Bronchial epithelial cell (primary cell): ENCODE measurements at regions not wholly inside any gene's neighbourhood (a gene's known extent, or its start where the extent isn't known, plus 50 kb on each side); places are given as distances from the start of the nearest gene placed in this dataset.
"Not testable (repeated sequence)": the region's sequence is repeated elsewhere in the genome, so short reads cannot be mapped to it uniquely, and the experiment has no call there.

Experiments used
- DNase-seq: peaks from one replicate; pipeline ENCODE4 v3.0.0-alpha.2; 2010; ENCODE audit warnings: low read depth
- FAIRE-seq: peaks from 2 replicates; lab custom pipeline; 2011; peaks lifted over from hg19 to GRCh38; lab: Jason Lieb, UNC
- H3K27me3 ChIP-seq: 2 replicates; pipeline ENCODE4 v1.5.1; 2011; ENCODE audit warnings: low read length; ENCODE audit not compliant: control insufficient read depth, insufficient read depth
- H3K36me3 ChIP-seq: 2 replicates; pipeline ENCODE4 v1.5.1; 2011; ENCODE audit warnings: low read length; ENCODE audit not compliant: control insufficient read depth, insufficient read depth
- H3K4me3 ChIP-seq: 2 replicates; pipeline ENCODE4 v1.5.1; 2011; ENCODE audit warnings: mild to moderate bottlenecking, low read depth, low read length, control low read depth
- CTCF ChIP-seq: IDR thresholded peaks from 2 replicates; pipeline ENCODE4 v1.5.1; 2011; ENCODE audit warnings: mild to moderate bottlenecking, moderate library complexity, low read length, control low read depth, inconsistent platforms; ENCODE audit not compliant: insufficient read depth, severe bottlenecking

- FAIRE-seq = no peak
These were observed 58.2 kb upstream of the RBM47 start for GRCh38 chr4:40687676-40688389.

GRCh38 chr4:40688446-40689095 is 58.9 kb upstream of the RBM47 start:
- no peak for TF ChIP-seq CTCF
- FAIRE-seq = no peak
- no peak overlapping the region for H3K4me3 ChIP-seq
- no peaks in the 10 kb centered on the region for H3K36me3 ChIP-seq
- H3K27me3 ChIP-seq = no peaks in the 10 kb centered on the region
- DNase-seq = no peak

More at GRCh38 chr4:40687676-40688389, 58.2 kb upstream of the RBM47 start:
- Histone ChIP-seq H3K4me3 (no peak overlapping the region), H3K36me3 (no peaks in the 10 kb centered on the region), H3K27me3 (no peaks in the 10 kb centered on the region)
- no peak for TF ChIP-seq CTCF
- DNase-seq = no peak

- Histone ChIP-seq H3K27me3 (no peaks in the 10 kb centered on the region), H3K36me3 (no peaks in the 10 kb centered on the region), H3K4me3 (no peak overlapping the region)
- no peak for FAIRE-seq
- no peak for DNase-seq
- no peak for TF ChIP-seq CTCF
These were observed 55.8 kb upstream of the NSUN7 start for GRCh38 chr4:40693946-40694345.

- not testable (repeated sequence) for H3K27me3 ChIP-seq
These were observed 52.3 kb upstream of the NSUN7 start for GRCh38 chr4:40697476-40697875.

GRCh38 chr4:40698733-40699132 is 51.0 kb upstream of the NSUN7 start:
- Histone ChIP-seq H3K4me3 (no peak overlapping the region), H3K36me3 (no peaks in the 10 kb centered on the region), H3K27me3 (no peaks in the 10 kb centered on the region)
- FAIRE-seq (no peak), DNase-seq (no peak)
- TF ChIP-seq CTCF = no peak

More at GRCh38 chr4:40697476-40697875, 52.3 kb upstream of the NSUN7 start:
- H3K36me3 ChIP-seq, H3K4me3 ChIP-seq, DNase-seq, FAIRE-seq: not testable (repeated sequence)

GRCh38 chr4:40699648-40700047 is 50.1 kb upstream of the NSUN7 start:
- DNase-seq (no peak), FAIRE-seq (no peak)
- TF ChIP-seq CTCF = no peak
- Histone ChIP-seq H3K27me3 (no peaks in the 10 kb centered on the region), H3K4me3 (no peak overlapping the region), H3K36me3 (no peaks in the 10 kb centered on the region)
